NT2/D1 (cell line): ENCODE measurements at regions not wholly inside any gene's neighbourhood (a gene's known extent, or its start where the extent isn't known, plus 50 kb on each side); places are given as distances from the start of the nearest gene placed in this dataset.

ENCODE experiments used
- YY1 ChIP-seq: IDR thresholded peaks from 2 replicates; pipeline ENCODE4 v1.6.1; 2011; ENCODE audit not compliant: insufficient read length, insufficient read depth
- ZNF274 ChIP-seq: IDR thresholded peaks from 2 replicates; pipeline ENCODE4 v1.6.1; 2011; ENCODE audit warnings: mild to moderate bottlenecking, low read depth, low read length

GRCh38 chrX:35380808-35381700 is 417.1 kb upstream of the MAGEB16 start:
- TF ChIP-seq ZNF274 (no peak), YY1 (no peak)
